GM23248 (cell line): ENCODE measurements at regions not wholly inside any gene's neighbourhood (a gene's known extent, or its start where the extent isn't known, plus 50 kb on each side); places are given as distances from the start of the nearest gene placed in this dataset.

ENCODE experiments used
- DNase-seq: peaks from one replicate; pipeline ENCODE4 v3.0.0-alpha.2; 2015
- H2AFZ ChIP-seq: fragments of 200-600 bp; sonication (generic); 2 replicates; pipeline ENCODE4 v1.6.1; 2016; ENCODE audit warnings: antibody characterized with exemption
- H3F3A ChIP-seq: fragments of 200-600 bp; sonication (generic); 2 replicates; pipeline ENCODE4 v1.6.1; 2016; ENCODE audit warnings: mild to moderate bottlenecking, antibody characterized with exemption, mixed run types; ENCODE audit not compliant: insufficient read depth
- H3K27ac ChIP-seq: fragments of 200-600 bp; sonication (generic); 2 replicates; pipeline ENCODE4 v1.5.1; 2016; ENCODE audit warnings: mild to moderate bottlenecking
- H3K27me3 ChIP-seq: fragments of 200-600 bp; sonication (generic); replicated peaks from 2 replicates; pipeline ENCODE4 v1.6.1; 2016; ENCODE audit warnings: mild to moderate bottlenecking; ENCODE audit not compliant: insufficient read depth
- H3K36me3 ChIP-seq: fragments of 200-600 bp; sonication (generic); 2 replicates; pipeline ENCODE4 v1.6.1; 2016; ENCODE audit warnings: low read depth, mild to moderate bottlenecking
- H3K4me1 ChIP-seq: fragments of 200-600 bp; sonication (generic); 2 replicates; pipeline ENCODE4 v1.6.1; 2016; ENCODE audit warnings: mild to moderate bottlenecking; ENCODE audit not compliant: insufficient read depth
- H3K4me2 ChIP-seq: fragments of 200-600 bp; sonication (generic); one replicate; pipeline ENCODE4 v1.6.1; 2016; ENCODE audit warnings: mild to moderate bottlenecking; ENCODE audit not compliant: unreplicated experiment
- H3K4me3 ChIP-seq: fragments of 200-600 bp; sonication (generic); 2 replicates; pipeline ENCODE4 v1.5.1; 2016; ENCODE audit warnings: mild to moderate bottlenecking
- H3K79me2 ChIP-seq: fragments of 200-600 bp; sonication (generic); 2 replicates; pipeline ENCODE4 v1.6.1; 2016; ENCODE audit warnings: mild to moderate bottlenecking; ENCODE audit not compliant: insufficient read depth
- H3K9ac ChIP-seq: fragments of 200-600 bp; sonication (generic); 2 replicates; pipeline ENCODE4 v1.6.1; 2016; ENCODE audit warnings: mild to moderate bottlenecking
- H3K9me2 ChIP-seq: fragments of 200-600 bp; sonication (generic); 2 replicates; pipeline ENCODE4 v1.6.1; 2016; ENCODE audit warnings: mixed run types, mild to moderate bottlenecking, moderate library complexity; ENCODE audit not compliant: insufficient read depth
- H3K9me3 ChIP-seq: fragments of 200-600 bp; sonication (generic); one replicate; pipeline ENCODE4 v1.6.1; 2017; ENCODE audit warnings: low read depth
- H4K20me1 ChIP-seq: fragments of 200-600 bp; sonication (generic); 2 replicates; pipeline ENCODE4 v1.6.0; 2016; ENCODE audit not compliant: insufficient read depth
- EZH2 ChIP-seq: fragments of 200-600 bp; sonication (generic); IDR thresholded peaks from 2 replicates; pipeline ENCODE4 v1.6.1; 2018; ENCODE audit warnings: antibody characterized with exemption, mild to moderate bottlenecking; ENCODE audit not compliant: insufficient read depth, poor library complexity, severe bottlenecking
- EZH2phosphoT487 ChIP-seq: fragments of 200-600 bp; sonication (generic); IDR thresholded peaks from 2 replicates; pipeline ENCODE4 v1.6.1; 2018; ENCODE audit warnings: antibody characterized with exemption, moderate library complexity, mild to moderate bottlenecking, low read depth; ENCODE audit not compliant: insufficient read depth
- WGBS, 2 experiments: methylation state at CpG; one replicate each; pipeline ENCODE4 v1.1.6; 2015 to 2017; ENCODE audit warnings: low lambda C conversion rate in 2 of 2, low coverage in 1 of 2; ENCODE audit errors: missing lambda C conversion rate in 2 of 2; 5-methylcytosine and 5-hydroxymethylcytosine counted together
- in situ Hi-C: fragments of 300-500 bp; cut with MboI; formaldehyde crosslinking; loops from 2 replicates; pipeline ENCODE4 v1.15.0; 2020

- 83 to 84% methylated on average over 4 of the region's 4 CpGs for WGBS, 2 experiments
- Histone ChIP-seq H3K4me2 (no peak overlapping the region), H3K79me2 (no peaks in the 10 kb centered on the region), H4K20me1 (no peaks in the 10 kb centered on the region), H3K9ac (no peak overlapping the region), H3K9me3 (no peaks in the 10 kb centered on the region), H2AFZ (no peak overlapping the region), H3K27ac (no peak overlapping the region), H3K27me3 (no peaks in the 10 kb centered on the region), H3K4me1 (no peaks in the 10 kb centered on the region), H3K36me3 (no peaks in the 10 kb centered on the region), H3K4me3 (no peak overlapping the region), H3F3A (no peaks in the 10 kb centered on the region), H3K9me2 (no peaks in the 10 kb centered on the region)
- in situ Hi-C loops, result no loop called here
- TF ChIP-seq EZH2, result no peak
- TF ChIP-seq EZH2phosphoT487, result no peak
- DNase-seq, result no peak
These were observed 757.1 kb upstream of the SLC35B3 start for GRCh38 chr6:9192405-9192909.

DNA sequence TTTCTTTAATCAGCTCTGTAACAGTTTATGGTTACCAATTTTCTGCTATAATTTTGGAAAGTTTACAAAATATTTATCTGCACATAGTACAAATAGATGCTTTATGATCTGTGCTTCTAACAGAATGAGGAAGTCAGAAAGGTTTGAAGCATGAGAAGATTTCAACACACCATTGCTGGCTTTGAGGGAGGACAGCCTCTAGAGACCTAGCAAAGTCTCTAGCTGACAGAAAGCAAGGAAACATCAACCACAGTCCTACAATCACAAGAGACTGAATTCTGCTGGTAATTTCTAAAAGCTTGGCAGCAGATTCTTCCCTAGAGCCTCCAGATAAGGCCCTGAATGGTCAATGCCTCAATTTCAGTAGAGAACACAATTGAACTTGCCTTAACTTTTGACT is 750.8 kb upstream of the SLC35B3 start:
- Histone ChIP-seq H2AFZ (no peak overlapping the region), H3K4me3 (no peak overlapping the region), H3K9me3 (no peaks in the 10 kb centered on the region), H3K79me2 (no peaks in the 10 kb centered on the region), H3K36me3 (no peaks in the 10 kb centered on the region), H3K4me1 (no peaks in the 10 kb centered on the region), H4K20me1 (no peaks in the 10 kb centered on the region), H3K9ac (no peak overlapping the region), H3F3A (no peaks in the 10 kb centered on the region), H3K27ac (no peak overlapping the region), H3K27me3 (no peaks in the 10 kb centered on the region), H3K4me2 (no peak overlapping the region), H3K9me2 (no peaks in the 10 kb centered on the region)
- TF ChIP-seq EZH2phosphoT487, result no peak
- DNase-seq, result no peak
- in situ Hi-C loops, result no loop called here

DNA sequence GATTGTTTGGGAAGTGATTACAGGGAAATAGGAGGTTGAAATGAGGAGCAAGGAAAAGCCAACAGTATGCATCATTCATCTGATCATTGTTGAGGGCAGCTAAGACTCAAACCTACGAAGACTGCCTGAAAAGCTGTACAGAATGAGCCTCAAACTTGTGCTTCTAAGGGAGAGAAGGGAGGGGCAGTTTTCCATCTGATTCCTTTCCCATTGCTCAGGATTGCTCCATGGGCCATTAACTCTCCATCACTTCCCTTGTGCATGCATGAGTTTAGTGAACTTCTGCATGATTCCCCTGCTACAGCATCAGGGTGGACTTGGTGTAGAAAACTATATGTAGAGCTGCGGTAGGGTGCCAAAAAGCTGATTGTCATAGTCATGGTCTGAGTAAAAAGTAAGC is 742.7 kb upstream of the SLC35B3 start:
- H3K27me3 ChIP-seq, result no peaks in the 10 kb centered on the region
- no peak overlapping the region for H2AFZ ChIP-seq
- 51 to 62% methylated on average over 2 of the region's 2 CpGs for WGBS, 2 experiments
- H3F3A ChIP-seq, result no peaks in the 10 kb centered on the region
- in situ Hi-C loops, result no loop called here
- H3K4me3 ChIP-seq, result no peak overlapping the region
- H3K9ac ChIP-seq, result no peak overlapping the region
- no peaks in the 10 kb centered on the region for H3K4me1 ChIP-seq
- no peak overlapping the region for H3K4me2 ChIP-seq
- no peaks in the 10 kb centered on the region for H3K36me3 ChIP-seq
- H3K9me3 ChIP-seq, result no peaks in the 10 kb centered on the region
- no peak overlapping the region for H3K27ac ChIP-seq
- TF ChIP-seq EZH2phosphoT487 (no peak), EZH2 (no peak)
- H3K79me2 ChIP-seq, result no peaks in the 10 kb centered on the region
- H4K20me1 ChIP-seq, result no peaks in the 10 kb centered on the region
- no peak for DNase-seq
- H3K9me2 ChIP-seq, result no peaks in the 10 kb centered on the region

DNA sequence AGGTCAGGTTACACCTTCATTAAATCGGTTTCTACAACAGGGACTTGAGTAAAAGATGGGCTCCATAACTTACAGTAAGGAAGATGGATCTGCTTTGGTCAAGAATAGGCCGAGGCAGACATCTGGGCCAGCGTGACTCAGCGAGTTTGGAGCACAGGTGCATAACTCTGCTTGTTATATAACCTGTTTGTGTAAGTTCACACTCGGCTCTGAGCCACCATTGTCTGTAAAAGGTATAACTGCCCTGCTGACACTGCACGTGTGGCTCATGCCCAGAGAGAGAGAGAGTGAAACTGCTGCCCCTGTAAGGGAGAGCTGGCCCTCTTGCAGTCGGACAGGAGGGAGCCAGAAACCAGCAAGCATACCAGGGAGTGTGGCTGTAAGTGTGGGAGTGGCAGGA is 737.9 kb upstream of the SLC35B3 start:
- Histone ChIP-seq H3K9me3 (no peaks in the 10 kb centered on the region), H3K9ac (no peak overlapping the region), H3K4me3 (no peak overlapping the region), H3K4me2 (no peak overlapping the region), H3F3A (no peaks in the 10 kb centered on the region), H3K27me3 (no peaks in the 10 kb centered on the region), H3K4me1 (no peaks in the 10 kb centered on the region), H3K36me3 (no peaks in the 10 kb centered on the region), H3K27ac (no peak overlapping the region), H4K20me1 (no peaks in the 10 kb centered on the region), H3K79me2 (no peaks in the 10 kb centered on the region), H2AFZ (no peak overlapping the region), H3K9me2 (no peaks in the 10 kb centered on the region)
- no peak for TF ChIP-seq EZH2
- no peak for TF ChIP-seq EZH2phosphoT487
- in situ Hi-C loops, result no loop called here
- 45 to 51% methylated on average over 7 of the region's 7 CpGs for WGBS, 2 experiments
- no peak for DNase-seq

- Histone ChIP-seq H2AFZ (no peak overlapping the region), H3K9ac (no peak overlapping the region), H4K20me1 (no peaks in the 10 kb centered on the region)
These were observed 736.8 kb upstream of the SLC35B3 start for GRCh38 chr6:9172096-9172495.

More at GRCh38 chr6:9172096-9172495, 736.8 kb upstream of the SLC35B3 start:
- 50 to 72% methylated on average over 1 of the region's 1 CpG for WGBS, 2 experiments
- H3F3A ChIP-seq, result no peaks in the 10 kb centered on the region
- no peaks in the 10 kb centered on the region for H3K9me2 ChIP-seq
- H3K27me3 ChIP-seq, result no peaks in the 10 kb centered on the region
- H3K4me1 ChIP-seq, result no peaks in the 10 kb centered on the region
- no peaks in the 10 kb centered on the region for H3K9me3 ChIP-seq
- H3K4me3 ChIP-seq, result no peak overlapping the region
- in situ Hi-C loops, result no loop called here
- TF ChIP-seq EZH2phosphoT487 (no peak), EZH2 (no peak)
- no peak overlapping the region for H3K4me2 ChIP-seq
- DNase-seq, result no peak
- H3K79me2 ChIP-seq, result no peaks in the 10 kb centered on the region
- H3K36me3 ChIP-seq, result no peaks in the 10 kb centered on the region
- no peak overlapping the region for H3K27ac ChIP-seq
